Stimulated activated CD4-positive, alpha-beta T cell treated with anti-CD3 and anti-CD28 coated beads, Interleukin-12 subunit alpha, Interleukin-12 subunit beta, amount 100 ng/mL, for 48 hours (primary cell): ENCODE measurements at regions not wholly inside any gene's neighbourhood (a gene's known extent, or its start where the extent isn't known, plus 50 kb on each side); places are given as distances from the start of the nearest gene placed in this dataset.
A peak's percentile ranks its signal among the peaks of the same experiment; 100 is the strongest.

Experiments used
- DNase-seq, 3 donors: peaks; one replicate each; pipeline ENCODE4 v3.0.0-alpha.2; 2020; ENCODE audit warnings: low read depth in 2 of 3, low spot score in 1 of 3

DNA sequence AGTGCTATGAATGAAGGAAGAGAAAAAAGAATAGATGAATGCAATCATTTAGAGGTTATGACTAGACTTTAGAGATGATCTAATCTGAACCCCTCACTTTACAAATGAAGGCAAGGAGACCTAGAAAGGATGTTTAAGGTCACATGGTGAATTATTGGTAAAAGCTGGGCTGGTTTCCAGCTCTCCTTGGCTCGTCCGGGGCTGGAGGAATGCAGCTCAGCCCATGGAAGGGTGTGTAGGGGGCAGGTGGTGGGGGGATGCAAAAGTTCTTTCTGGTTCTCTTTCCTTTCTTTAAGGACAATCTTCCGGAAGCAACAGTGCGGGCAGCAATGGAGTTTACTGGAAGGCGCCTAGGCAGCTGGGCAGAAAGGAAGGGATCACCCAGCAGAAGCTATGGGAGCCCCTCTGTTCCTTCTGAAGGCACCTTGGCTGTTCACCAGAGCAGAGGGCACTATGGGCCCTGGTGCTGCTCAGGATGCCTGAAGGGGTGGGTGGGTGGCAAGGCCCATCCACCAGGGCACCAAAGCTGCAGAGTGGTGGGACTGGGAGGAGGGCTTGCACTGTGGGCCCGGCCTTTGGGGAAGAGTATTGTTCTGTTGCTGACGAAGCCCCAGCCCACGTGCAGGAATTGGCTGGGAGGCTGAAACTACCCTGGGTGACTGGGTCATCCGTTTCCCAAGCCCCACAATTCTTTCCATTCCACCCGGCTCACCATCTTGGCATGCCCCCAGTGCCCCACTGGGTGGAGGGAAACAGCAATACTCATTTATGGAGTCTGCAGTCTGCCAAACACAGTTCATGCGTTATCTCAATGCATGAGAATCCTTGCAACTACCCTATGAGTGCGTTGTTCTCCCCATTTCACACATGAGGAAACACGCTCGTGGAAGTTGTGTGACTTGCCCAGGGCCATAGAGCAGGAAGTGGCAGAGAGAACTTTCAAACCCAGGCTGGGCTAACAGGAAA lies 78.2 kb downstream of the IRF2BPL start:
- no peak for DNase-seq

DNA sequence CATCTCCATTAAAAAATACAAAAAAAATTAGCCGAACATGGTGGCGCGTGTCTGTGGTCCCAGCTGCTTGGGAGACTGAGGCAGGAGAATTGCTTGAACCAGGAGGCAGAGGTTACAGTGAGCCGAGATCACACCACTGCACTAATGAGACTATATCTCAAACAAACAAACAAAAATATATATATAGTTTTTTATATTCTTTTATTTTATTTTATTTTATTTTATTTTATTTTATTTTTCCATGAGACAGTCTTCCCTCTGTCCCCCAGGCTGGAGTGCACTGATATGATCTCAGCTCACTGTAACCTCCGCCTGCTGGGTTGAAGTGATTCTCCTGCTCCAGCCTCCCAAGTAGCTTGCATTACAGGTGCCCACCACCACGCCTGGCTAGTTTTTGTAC lies 79.5 kb downstream of the IRF2BPL start:
- DNase-seq = no peak

- DNase-seq = no peak
These were observed 80.1 kb downstream of the IRF2BPL start for GRCh38 chr14:76948213-76948947.

DNA sequence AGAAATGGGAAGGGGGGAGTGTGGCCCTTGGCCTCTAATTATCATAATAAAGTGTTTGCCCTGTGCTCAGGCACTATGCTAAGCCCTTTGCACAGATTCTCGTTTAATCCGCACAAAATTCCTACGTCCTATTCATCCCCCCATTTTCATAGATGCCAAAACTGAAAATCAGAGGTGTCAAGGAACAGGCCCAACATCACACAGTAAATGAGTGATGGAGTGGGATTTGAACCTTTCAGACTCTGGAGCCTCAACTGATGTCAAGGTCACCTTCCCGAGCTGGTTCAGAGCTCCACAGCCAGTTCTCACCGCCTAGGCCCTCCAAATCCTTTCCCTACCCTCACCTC lies 80.7 kb downstream of the IRF2BPL start:
- no peak for DNase-seq

DNA sequence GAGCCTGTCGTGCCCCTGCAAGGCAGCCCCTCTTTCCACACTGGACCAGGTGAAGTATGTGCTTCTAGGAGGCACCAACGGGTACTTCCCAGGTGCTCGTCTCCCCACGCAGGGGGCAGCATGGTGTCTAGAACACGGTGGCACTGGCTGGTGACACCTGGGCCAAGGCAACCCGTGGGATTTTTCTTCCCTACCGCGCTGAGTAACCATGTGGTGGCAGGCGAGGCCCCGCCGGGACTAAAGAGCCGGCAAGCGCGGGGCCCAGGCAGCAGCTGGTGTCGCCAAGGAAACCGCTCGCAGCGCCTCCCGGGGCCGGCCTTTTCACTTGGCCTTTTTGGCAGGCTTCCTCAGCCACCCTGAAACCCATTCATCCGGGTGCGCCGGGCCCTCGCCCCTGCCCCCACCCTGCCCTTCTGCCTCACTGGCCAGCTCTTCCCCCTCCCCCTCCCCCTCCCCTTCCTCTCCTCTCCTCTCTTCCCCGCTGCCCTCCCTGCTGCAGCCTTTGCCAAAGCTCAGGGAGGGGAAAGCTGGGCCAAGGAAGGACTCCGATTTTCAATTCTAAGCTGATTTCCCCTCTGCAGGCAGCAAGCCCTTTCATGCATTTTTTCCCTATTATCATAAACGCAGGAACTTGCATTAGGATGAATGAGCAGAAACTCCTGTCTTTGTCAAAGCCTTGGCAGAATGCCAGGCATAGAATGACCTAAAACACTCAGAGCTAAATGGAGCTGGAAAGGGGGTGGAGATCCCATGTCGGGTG lies 81.2 kb downstream of the IRF2BPL start:
- DNase-seq = peak; percentile 60 to 78 (median 63)

- no peak for DNase-seq
These were observed 81.8 kb downstream of the IRF2BPL start for GRCh38 chr14:76946753-76947077.

GRCh38 chr14:76943072-76943471 lies 85.4 kb downstream of the IRF2BPL start:
- no peak for DNase-seq

- DNase-seq = no peak
These were observed 86.3 kb downstream of the IRF2BPL start for GRCh38 chr14:76941946-76942805.

GRCh38 chr14:76941544-76941943 lies 87.0 kb downstream of the IRF2BPL start:
- DNase-seq = no peak

DNA sequence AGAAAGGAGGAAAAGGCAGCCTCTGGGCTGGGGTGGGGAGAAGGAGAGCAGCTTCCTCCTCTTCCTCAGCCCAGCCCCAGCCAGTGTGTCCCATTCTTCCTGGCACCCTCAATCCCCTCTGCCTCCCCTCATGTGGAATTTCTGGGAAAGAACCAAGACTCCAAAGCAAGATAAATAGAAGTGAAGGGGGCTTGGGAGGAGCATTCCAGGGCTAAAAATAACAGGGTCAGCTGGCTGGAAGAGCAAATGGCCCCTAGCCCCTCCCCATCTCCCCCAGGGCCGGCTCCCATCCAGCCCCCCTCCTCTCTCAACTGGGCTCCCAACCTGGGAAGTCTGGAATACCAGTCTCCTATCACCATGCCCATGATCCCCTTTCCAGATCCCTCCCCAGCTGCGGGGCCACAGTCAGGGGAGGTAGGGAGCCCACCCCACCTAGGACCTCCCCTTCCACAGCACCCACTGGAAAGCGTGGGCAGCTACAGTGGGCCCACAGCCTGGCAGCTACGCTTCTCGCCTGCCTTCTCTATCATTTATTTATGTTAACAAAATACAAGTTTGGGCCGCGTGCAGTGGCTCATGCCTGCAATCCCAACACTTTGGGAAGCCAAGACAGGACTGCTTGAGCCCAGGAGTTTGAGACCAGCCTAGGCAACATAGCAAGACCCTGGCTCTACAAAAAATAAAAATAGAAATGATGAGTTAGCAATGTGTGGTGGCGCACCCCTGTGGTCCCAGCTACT lies 88.3 kb downstream of the IRF2BPL start:
- no peak for DNase-seq

- DNase-seq = no peak
These were observed 89.3 kb downstream of the IRF2BPL start for GRCh38 chr14:76939015-76939742.

GRCh38 chr14:76938092-76938500 lies 90.4 kb downstream of the IRF2BPL start:
- no peak for DNase-seq

GRCh38 chr14:76937181-76938091 lies 91.1 kb downstream of the IRF2BPL start:
- DNase-seq = no peak

- no peak for DNase-seq
These were observed 92.0 kb downstream of the IRF2BPL start for GRCh38 chr14:76936483-76936882.

GRCh38 chr14:76933515-76933914 lies 95.0 kb downstream of the IRF2BPL start:
- no peak for DNase-seq

DNA sequence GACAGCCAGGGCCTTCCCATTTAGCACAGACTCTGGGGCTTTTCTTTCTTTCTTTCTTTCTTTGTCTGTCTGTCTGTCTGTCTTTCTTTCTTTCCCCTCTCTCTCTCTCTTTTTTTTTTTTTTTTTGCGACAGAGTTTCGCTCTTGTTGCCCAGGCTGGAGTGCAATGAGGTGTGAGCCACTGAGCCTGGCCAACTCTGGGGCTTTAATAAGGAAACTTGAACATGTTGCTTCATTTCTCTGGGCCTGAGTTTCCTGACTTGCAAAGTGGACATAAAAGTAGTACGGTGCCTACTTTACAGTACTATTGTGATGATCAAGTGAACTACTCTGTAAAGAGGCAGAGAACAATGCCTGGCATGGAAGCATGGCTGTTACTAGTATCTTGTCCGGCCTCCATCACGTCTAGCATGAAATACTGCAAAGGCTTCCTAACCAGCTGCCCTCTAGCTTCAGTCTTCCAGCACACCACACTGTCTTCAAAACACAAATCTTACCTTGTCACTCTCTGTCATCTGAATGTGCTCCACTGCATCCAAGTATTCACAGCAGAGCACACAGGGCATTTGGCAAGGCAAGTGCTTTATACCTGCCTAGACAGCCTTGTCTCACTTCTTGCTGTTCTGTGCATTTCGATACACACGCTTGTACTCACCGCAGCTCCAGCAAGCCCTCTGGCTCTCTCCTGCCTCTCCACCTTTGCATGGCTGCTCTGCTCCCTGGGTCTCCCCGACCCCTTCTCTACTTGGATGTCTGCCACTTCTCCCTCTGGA lies 96.7 kb downstream of the IRF2BPL start:
- no peak for DNase-seq

DNA sequence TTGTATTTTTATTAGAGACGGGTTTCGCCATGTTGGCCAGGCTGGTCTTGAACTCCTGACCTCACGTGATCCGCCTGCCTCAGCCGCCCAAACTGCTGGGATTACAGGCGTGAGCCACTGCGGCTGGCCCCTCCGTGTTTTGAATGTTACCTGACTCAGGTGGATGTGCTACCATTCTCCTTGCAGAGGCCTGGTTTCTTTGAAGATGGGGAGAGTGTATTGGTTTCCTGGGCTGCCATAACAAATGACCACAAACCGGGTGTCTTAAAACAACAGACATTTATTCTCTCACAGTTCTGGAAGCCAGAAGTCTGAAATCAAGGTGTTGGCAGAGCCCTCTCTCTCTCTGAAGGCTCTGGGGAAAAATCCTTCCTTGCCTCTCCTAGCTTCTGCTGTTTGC lies 98.0 kb downstream of the IRF2BPL start:
- no peak for DNase-seq

DNA sequence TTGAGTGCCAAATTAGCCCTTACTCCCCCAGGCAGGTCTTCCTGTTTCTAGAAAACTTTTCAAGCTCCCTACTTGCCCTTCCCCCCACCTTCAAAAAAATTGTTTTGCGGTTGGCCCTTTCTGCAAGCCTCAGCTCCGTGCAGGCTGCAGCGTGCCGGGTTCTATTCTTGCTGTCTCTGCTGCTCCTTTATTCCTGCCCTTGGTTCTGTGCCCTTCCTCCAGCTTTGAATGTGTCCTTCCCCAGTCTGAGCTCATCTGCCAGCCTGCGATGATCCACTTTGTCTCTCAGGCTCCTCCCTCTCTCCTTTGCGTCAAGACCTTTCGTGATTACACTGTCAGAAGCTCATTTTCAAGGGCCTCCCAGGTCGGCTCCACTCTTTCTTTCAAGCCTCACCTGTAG lies 98.6 kb downstream of the IRF2BPL start:
- peak in 1 of 3 donors; percentile 45 for DNase-seq
